GM18870 (cell line): ENCODE measurements at regions not wholly inside any gene's neighbourhood (a gene's known extent, or its start where the extent isn't known, plus 50 kb on each side); places are given as distances from the start of the nearest gene placed in this dataset.
"Not testable (repeated sequence)": the region's sequence is repeated elsewhere in the genome, so short reads cannot be mapped to it uniquely, and the experiment has no call there.

Experiments
- ATAC-seq: cut with Tn5 transposase; IDR thresholded peaks from one replicate; pipeline ENCODE4 v1.9.1; 2021; ENCODE audit warnings: moderate library complexity; ENCODE audit not compliant: unreplicated experiment

GRCh38 chr2:241981076-241981700 lies 111.7 kb downstream of the RTP5 start:
- ATAC-seq, result no peak

GRCh38 chr2:241982706-241983570 lies 113.4 kb downstream of the RTP5 start:
- no peak for ATAC-seq

GRCh38 chr2:241983571-241984270 lies 114.2 kb downstream of the RTP5 start:
- ATAC-seq, result no peak

- ATAC-seq, result no peak
These were observed 114.7 kb downstream of the RTP5 start for GRCh38 chr2:241984271-241984655.

GRCh38 chr2:241984658-241985057 lies 115.1 kb downstream of the RTP5 start:
- no peak for ATAC-seq

- ATAC-seq, result not testable (repeated sequence)
These were observed 115.8 kb downstream of the RTP5 start for GRCh38 chr2:241985161-241985985.

GRCh38 chr2:241985986-241986329 lies 116.4 kb downstream of the RTP5 start:
- no peak for ATAC-seq

- no peak for ATAC-seq
These were observed 117.5 kb downstream of the RTP5 start for GRCh38 chr2:241986836-241987641.

- no peak for ATAC-seq
These were observed 118.2 kb downstream of the RTP5 start for GRCh38 chr2:241987726-241988125.

- ATAC-seq, result no peak
These were observed 118.6 kb downstream of the RTP5 start for GRCh38 chr2:241988146-241988545.

- ATAC-seq, result no peak
These were observed 119.5 kb downstream of the RTP5 start for GRCh38 chr2:241989074-241989473.

GRCh38 chr2:241990466-241990865 lies 120.9 kb downstream of the RTP5 start:
- no peak for ATAC-seq

- no peak for ATAC-seq
These were observed 121.8 kb downstream of the RTP5 start for GRCh38 chr2:241991299-241991698.

- no peak for ATAC-seq
These were observed 123.2 kb downstream of the RTP5 start for GRCh38 chr2:241992753-241993152.

GRCh38 chr2:241993386-241994005 lies 124.0 kb downstream of the RTP5 start:
- no peak for ATAC-seq

- no peak for ATAC-seq
These were observed 124.6 kb downstream of the RTP5 start for GRCh38 chr2:241994086-241994485.

- ATAC-seq, result no peak
These were observed 125.2 kb downstream of the RTP5 start for GRCh38 chr2:241994556-241995213.

GRCh38 chr2:241996100-241996499 lies 126.6 kb downstream of the RTP5 start:
- no peak for ATAC-seq

GRCh38 chr2:241997017-241997416 lies 127.5 kb downstream of the RTP5 start:
- ATAC-seq, result no peak
